Medulla oblongata (tissue), 1 donor: ENCODE measurements at regions not wholly inside any gene's neighbourhood (a gene's known extent, or its start where the extent isn't known, plus 50 kb on each side); places are given as distances from the start of the nearest gene placed in this dataset.

Source experiments
- DNase-seq: peaks from one replicate; pipeline ENCODE4 v3.0.0-alpha.2; 2015; ENCODE audit errors: extremely low spot score

GRCh38 chr18:72086421-72086820 lies 457.7 kb downstream of the CBLN2 start:
- DNase-seq: peak; percentile 15

GRCh38 chr18:72075040-72075439 lies 469.1 kb downstream of the CBLN2 start:
- DNase-seq: no peak

- DNase-seq: no peak
Measured at GRCh38 chr18:72063001-72063400, 481.1 kb downstream of the CBLN2 start.

GRCh38 chr18:72058851-72059250 lies 485.3 kb downstream of the CBLN2 start:
- no peak for DNase-seq

- no peak for DNase-seq
Measured at GRCh38 chr18:72056171-72056570, 488.0 kb downstream of the CBLN2 start.

GRCh38 chr18:72041313-72042032 lies 502.7 kb downstream of the CBLN2 start:
- DNase-seq: no peak

- DNase-seq: no peak
Measured at GRCh38 chr18:72013427-72013850, 530.7 kb downstream of the CBLN2 start.

GRCh38 chr18:71998547-71999097 lies 545.5 kb downstream of the CBLN2 start:
- no peak for DNase-seq

- no peak for DNase-seq
Measured at GRCh38 chr18:71995904-71996465, 548.2 kb downstream of the CBLN2 start.

- DNase-seq: no peak
Measured at GRCh38 chr18:71994273-71994672, 549.9 kb downstream of the CBLN2 start.

- DNase-seq: no peak
Measured at GRCh38 chr18:71989616-71990015, 554.5 kb downstream of the CBLN2 start.

- DNase-seq: no peak
Measured at GRCh38 chr18:71986351-71987050, 557.6 kb downstream of the CBLN2 start.

GRCh38 chr18:71976744-71977143 lies 567.4 kb downstream of the CBLN2 start:
- no peak for DNase-seq

- no peak for DNase-seq
Measured at GRCh38 chr18:71966791-71967190, 577.4 kb downstream of the CBLN2 start.

GRCh38 chr18:71958605-71959004 lies 585.5 kb downstream of the CBLN2 start:
- no peak for DNase-seq

GRCh38 chr18:71951001-71951400 lies 593.1 kb downstream of the CBLN2 start:
- DNase-seq: peak; percentile 36

GRCh38 chr18:71942433-71942832 lies 601.7 kb downstream of the CBLN2 start:
- no peak for DNase-seq

- no peak for DNase-seq
Measured at GRCh38 chr18:71939483-71939882, 604.7 kb downstream of the CBLN2 start.

- no peak for DNase-seq
Measured at GRCh38 chr18:71936744-71937143, 607.4 kb downstream of the CBLN2 start.

GRCh38 chr18:71919211-71919610 lies 624.9 kb downstream of the CBLN2 start:
- DNase-seq: no peak

GRCh38 chr18:71913641-71914040 lies 630.5 kb downstream of the CBLN2 start:
- DNase-seq: no peak

- no peak for DNase-seq
Measured at GRCh38 chr18:71902482-71902881, 641.7 kb downstream of the CBLN2 start.
